ENCODE measurements at regions not wholly inside any gene's neighbourhood (a gene's known extent, or its start where the extent isn't known, plus 50 kb on each side); places are given as distances from the start of the nearest gene placed in this dataset.

- Histone ChIP-seq H3K4me1 (ENCODE audit: control insufficient read depth, extremely low read depth, insufficient read depth, low read length) (no peaks in the 10 kb centered on the region), H3K27ac (ENCODE audit: control insufficient read depth, insufficient read depth, low read length) (no peak overlapping the region), H3K27me3 (ENCODE audit: control insufficient read depth, extremely low read depth, insufficient read depth, low read length) (no peaks in the 10 kb centered on the region), H3K4me3 (ENCODE audit: control insufficient read depth in 2 of 3, extremely low read depth in 1 of 3, insufficient read depth in 2 of 3, low read depth in 1 of 3, low read length in 3 of 3) (no peak overlapping the region), H3K9me3 (ENCODE audit: control insufficient read depth, low read depth, low read length) (no peaks in the 10 kb centered on the region), H3K9me1 (ENCODE audit: control insufficient read depth, extremely low read depth, insufficient read depth, low read length) (no peaks in the 10 kb centered on the region), H3K4me2 (ENCODE audit: control insufficient read depth, extremely low read depth, insufficient read depth, low read depth, low read length) (no peak overlapping the region), H4K20me1 (ENCODE audit: control insufficient read depth, extremely low read depth, insufficient read depth, low read length) (no peaks in the 10 kb centered on the region), H2AFZ (ENCODE audit: control insufficient read depth, low read length) (no peak overlapping the region), H3K9ac (ENCODE audit: control insufficient read depth, extremely low read depth, insufficient read depth, low read length) (no peak overlapping the region), H3K36me3 (ENCODE audit: control insufficient read depth in 2 of 2, extremely low read depth in 1 of 2, insufficient read depth in 2 of 2, low read length in 2 of 2) (no peaks in the 10 kb centered on the region), H3K79me2 (ENCODE audit: control insufficient read depth, insufficient read depth, low read length) (no peaks in the 10 kb centered on the region)
- DNase-seq (ENCODE audit: low read depth, low spot score) (no peak), FAIRE-seq (no peak)
- no peak for TF ChIP-seq EZH2 (IDR thresholded peaks at IDR 0.05; ENCODE audit: low read length)
- no peak for TF ChIP-seq CTCF (optimal IDR thresholded peaks at IDR 0.05 in 1 of 3, IDR thresholded peaks at IDR 0.05 in 1 of 3, conservative IDR thresholded peaks at IDR 0.05 in 1 of 3; ENCODE audit: extremely low read depth in 1 of 3, insufficient read depth in 2 of 3, low read length in 3 of 3)
- dilution Hi-C loops (cut with MboI; ENCODE audit: extremely low pct_ligation_motif_present, low sequenced_read_pairs) = no loop called here
Measured at GRCh38 chr1:192265516-192266173, 51.1 kb upstream of the RGS21 start.

- Histone ChIP-seq H3K9me1 (ENCODE audit: control insufficient read depth, extremely low read depth, insufficient read depth, low read length) (no peaks in the 10 kb centered on the region), H3K27me3 (ENCODE audit: control insufficient read depth, extremely low read depth, insufficient read depth, low read length) (no peaks in the 10 kb centered on the region), H4K20me1 (ENCODE audit: control insufficient read depth, extremely low read depth, insufficient read depth, low read length) (no peaks in the 10 kb centered on the region), H3K9me3 (ENCODE audit: control insufficient read depth, low read depth, low read length) (no peaks in the 10 kb centered on the region), H3K4me1 (ENCODE audit: control insufficient read depth, extremely low read depth, insufficient read depth, low read length) (no peaks in the 10 kb centered on the region), H3K79me2 (ENCODE audit: control insufficient read depth, insufficient read depth, low read length) (no peaks in the 10 kb centered on the region), H3K4me2 (ENCODE audit: control insufficient read depth, extremely low read depth, insufficient read depth, low read depth, low read length) (no peak overlapping the region), H3K4me3 (ENCODE audit: control insufficient read depth in 2 of 3, extremely low read depth in 1 of 3, insufficient read depth in 2 of 3, low read depth in 1 of 3, low read length in 3 of 3) (no peak overlapping the region), H3K9ac (ENCODE audit: control insufficient read depth, extremely low read depth, insufficient read depth, low read length) (no peak overlapping the region), H3K27ac (ENCODE audit: control insufficient read depth, insufficient read depth, low read length) (no peak overlapping the region), H2AFZ (ENCODE audit: control insufficient read depth, low read length) (no peak overlapping the region), H3K36me3 (ENCODE audit: control insufficient read depth in 2 of 2, extremely low read depth in 1 of 2, insufficient read depth in 2 of 2, low read length in 2 of 2) (no peaks in the 10 kb centered on the region)
- TF ChIP-seq EZH2 (IDR thresholded peaks at IDR 0.05; ENCODE audit: low read length) (no peak), CTCF (optimal IDR thresholded peaks at IDR 0.05 in 1 of 3, IDR thresholded peaks at IDR 0.05 in 1 of 3, conservative IDR thresholded peaks at IDR 0.05 in 1 of 3; ENCODE audit: extremely low read depth in 1 of 3, insufficient read depth in 2 of 3, low read length in 3 of 3) (no peak)
- dilution Hi-C loops (cut with MboI; ENCODE audit: extremely low pct_ligation_motif_present, low sequenced_read_pairs) = no loop called here
- no peak for DNase-seq (ENCODE audit: low read depth, low spot score)
- no peak for FAIRE-seq
Measured at GRCh38 chr1:192266645-192267044, 50.1 kb upstream of the RGS21 start.
